HEK293 (cell line): ENCODE measurements at regions not wholly inside any gene's neighbourhood (a gene's known extent, or its start where the extent isn't known, plus 50 kb on each side); places are given as distances from the start of the nearest gene placed in this dataset.

ENCODE experiments used
- CTCF ChIA-PET: fragments of 350-600 bp; formaldehyde crosslinking; extraction: SDS; loops from one replicate; lab custom pipeline; 2021; ENCODE audit warnings: antibody characterized with exemption; lab: Yijun Ruan, JAX
- POLR2A ChIA-PET: fragments of 300-600 bp; formaldehyde crosslinking; extraction: SDS; loops from one replicate; lab custom pipeline; 2020; ENCODE audit warnings: antibody characterized with exemption, inconsistent platforms; lab: Yijun Ruan, JAX
- H3K27ac ChIP-seq: fragments of 200-500 bp; sonication (Bioruptor generic); 2 replicates; pipeline ENCODE4 v1.5.1; 2014; ENCODE audit warnings: low read depth, low read length, control low read depth, inconsistent platforms; ENCODE audit errors: extremely low read depth
- H3K36me3 ChIP-seq, 2 experiments: fragments of 200-500 bp in 1 of 2; sonication (Bioruptor generic) in 1 of 2; 1 replicate in 1 of 2; 2 replicates in 1 of 2; pipeline ENCODE4 v1.5.1; 2014 to 2017; ENCODE audit warnings: inconsistent platforms in 2 of 2, low read length in 2 of 2; ENCODE audit not compliant: control insufficient read depth in 2 of 2, insufficient read depth in 1 of 2
- H3K4me1 ChIP-seq: fragments of 200-500 bp; sonication (Bioruptor generic); 2 replicates; pipeline ENCODE4 v1.5.1; 2014; ENCODE audit warnings: mild to moderate bottlenecking, low read length, inconsistent platforms; ENCODE audit not compliant: control insufficient read depth, insufficient read depth
- H3K4me3 ChIP-seq: 2 replicates; pipeline ENCODE4 v1.5.1; 2011; ENCODE audit warnings: low read depth, mild to moderate bottlenecking, control low read depth, low read length, moderate library complexity
- H3K9me3 ChIP-seq: fragments of 200-500 bp; sonication (Bioruptor generic); 2 replicates; pipeline ENCODE4 v1.5.1; 2014; ENCODE audit warnings: low read depth, low read length, inconsistent platforms; ENCODE audit not compliant: control insufficient read depth, insufficient read depth
- BCL6B ChIP-seq: fragments of 450-650 bp; formaldehyde crosslinking; IDR thresholded peaks from 2 replicates; pipeline ENCODE4 v1.5.1; 2017; ENCODE audit warnings: missing biosample characterization, missing genetic modification characterization
- GLI2 ChIP-seq: fragments of 450-650 bp; formaldehyde crosslinking; IDR thresholded peaks from 2 replicates; pipeline ENCODE4; 2017; ENCODE audit warnings: missing biosample characterization, missing genetic modification characterization, low read depth, borderline replicate concordance
- GLIS1 ChIP-seq: fragments of 450-650 bp; formaldehyde crosslinking; IDR thresholded peaks from 2 replicates; pipeline ENCODE4 v1.5.1; 2016; ENCODE audit warnings: missing biosample characterization, missing genetic modification characterization
- HOXD13 ChIP-seq: sonication (generic); formaldehyde crosslinking; IDR thresholded peaks from 2 replicates; pipeline ENCODE4 v1.8.0; 2022; ENCODE audit warnings: missing genetic modification reagents, borderline replicate concordance
- KLF16 ChIP-seq: fragments of 450-650 bp; formaldehyde crosslinking; IDR thresholded peaks from 2 replicates; pipeline ENCODE4 v1.5.1; 2017; ENCODE audit warnings: missing biosample characterization, missing genetic modification characterization
- TRIM28 ChIP-seq: IDR thresholded peaks from 2 replicates; pipeline ENCODE4 v1.6.1; 2011; ENCODE audit warnings: low read length, control low read depth, borderline replicate concordance
- WT1 ChIP-seq: fragments of 450-650 bp; formaldehyde crosslinking; IDR thresholded peaks from 2 replicates; pipeline ENCODE4 v1.5.1; 2016; ENCODE audit warnings: missing biosample characterization, missing genetic modification characterization
- ZBTB17 ChIP-seq: fragments of 450-650 bp; formaldehyde crosslinking; IDR thresholded peaks from 2 replicates; pipeline ENCODE4 v1.5.1; 2016; ENCODE audit warnings: missing biosample characterization, missing genetic modification characterization
- ZFHX2 ChIP-seq: fragments of 450-650 bp; formaldehyde crosslinking; conservative IDR thresholded peaks from 2 replicates; pipeline ENCODE4 v1.5.1; 2016; ENCODE audit warnings: missing biosample characterization, missing genetic modification characterization
- ZNF19 ChIP-seq: fragments of 450-650 bp; formaldehyde crosslinking; IDR thresholded peaks from 2 replicates; pipeline ENCODE4; 2016; ENCODE audit warnings: missing biosample characterization, missing genetic modification characterization, low read depth
- ZNF23 ChIP-seq: fragments of 450-650 bp; formaldehyde crosslinking; IDR thresholded peaks from 2 replicates; pipeline ENCODE4 v1.5.1; 2016; ENCODE audit warnings: missing biosample characterization, missing genetic modification characterization, borderline replicate concordance
- ZNF24 ChIP-seq: fragments of 450-650 bp; formaldehyde crosslinking; IDR thresholded peaks from 2 replicates; pipeline ENCODE4 v1.5.1; 2016; ENCODE audit warnings: missing biosample characterization, missing genetic modification characterization
- ZNF274 ChIP-seq, 2 experiments: fragments of 200-500 bp in 1 of 2; fragments of 450-650 bp in 1 of 2; sonication (Bioruptor generic) in 1 of 2; formaldehyde crosslinking in 1 of 2; IDR thresholded peaks; 2 replicates each; pipeline versions ENCODE4 v1.5.1 to v1.6.1; 2014 to 2016; ENCODE audit warnings: borderline replicate concordance in 1 of 2, inconsistent platforms in 1 of 2, low read length in 1 of 2, missing biosample characterization in 1 of 2, missing genetic modification characterization in 1 of 2
- ZNF350 ChIP-seq: fragments of 450-650 bp; formaldehyde crosslinking; IDR thresholded peaks from 2 replicates; pipeline ENCODE4 v1.5.0; 2017; ENCODE audit warnings: missing biosample characterization, mild to moderate bottlenecking, missing genetic modification characterization
- ZNF37A ChIP-seq: fragments of 450-650 bp; IDR thresholded peaks from 2 replicates; pipeline ENCODE4 v1.5.1; 2018; ENCODE audit warnings: missing biosample characterization, missing genetic modification characterization
- ZNF518A ChIP-seq: fragments of 450-650 bp; formaldehyde crosslinking; conservative IDR thresholded peaks from 2 replicates; pipeline ENCODE4 v1.5.1; 2016; ENCODE audit warnings: low read depth, missing biosample characterization, missing genetic modification characterization
- ZNF560 ChIP-seq: fragments of 450-650 bp; formaldehyde crosslinking; IDR thresholded peaks from 2 replicates; pipeline ENCODE4 v1.5.1; 2017; ENCODE audit warnings: missing biosample characterization, missing genetic modification characterization, borderline replicate concordance
- ZNF600 ChIP-seq: fragments of 450-650 bp; formaldehyde crosslinking; IDR thresholded peaks from 2 replicates; pipeline ENCODE4 v1.5.1; 2016; ENCODE audit warnings: missing biosample characterization, missing genetic modification characterization
- ZNF664 ChIP-seq: fragments of 450-650 bp; formaldehyde crosslinking; IDR thresholded peaks from 2 replicates; pipeline ENCODE4 v1.5.1; 2016; ENCODE audit warnings: missing biosample characterization, missing genetic modification characterization
- ZNF76 ChIP-seq: fragments of 450-650 bp; formaldehyde crosslinking; IDR thresholded peaks from 2 replicates; pipeline ENCODE4; 2016; ENCODE audit warnings: low read depth, missing biosample characterization, missing genetic modification characterization, borderline replicate concordance
- ZNF830 ChIP-seq: fragments of 450-650 bp; IDR thresholded peaks from 2 replicates; pipeline ENCODE4 v1.5.0; 2018; ENCODE audit warnings: missing biosample characterization, missing genetic modification characterization, low read depth, mild to moderate bottlenecking, moderate library complexity
- ZNF843 ChIP-seq: fragments of 450-650 bp; formaldehyde crosslinking; IDR thresholded peaks from 2 replicates; pipeline ENCODE4 v1.5.1; 2016; ENCODE audit warnings: missing biosample characterization, missing genetic modification characterization
- TF ChIP-seq, protein P1 (sequence below): fragments of 450-650 bp; formaldehyde crosslinking; IDR thresholded peaks from 2 replicates; pipeline ENCODE4 v1.5.1; 2016; ENCODE audit warnings: missing biosample characterization, missing genetic modification characterization
- TF ChIP-seq, protein P2 (sequence below): IDR thresholded peaks from 2 replicates; pipeline ENCODE4 v1.6.1; 2011; ENCODE audit warnings: mild to moderate bottlenecking, low read depth, low read length, borderline replicate concordance
- TF ChIP-seq, protein P3 (sequence below): fragments of 450-650 bp; formaldehyde crosslinking; IDR thresholded peaks from 2 replicates; pipeline ENCODE4 v1.5.1; 2017; ENCODE audit warnings: missing biosample characterization, mild to moderate bottlenecking, missing genetic modification characterization, moderate library complexity
- TF ChIP-seq, protein P4 (sequence below): fragments of 450-650 bp; formaldehyde crosslinking; IDR thresholded peaks from 2 replicates; pipeline ENCODE4 v1.5.1; 2016; ENCODE audit warnings: missing biosample characterization, missing genetic modification characterization, borderline replicate concordance

DNA sequence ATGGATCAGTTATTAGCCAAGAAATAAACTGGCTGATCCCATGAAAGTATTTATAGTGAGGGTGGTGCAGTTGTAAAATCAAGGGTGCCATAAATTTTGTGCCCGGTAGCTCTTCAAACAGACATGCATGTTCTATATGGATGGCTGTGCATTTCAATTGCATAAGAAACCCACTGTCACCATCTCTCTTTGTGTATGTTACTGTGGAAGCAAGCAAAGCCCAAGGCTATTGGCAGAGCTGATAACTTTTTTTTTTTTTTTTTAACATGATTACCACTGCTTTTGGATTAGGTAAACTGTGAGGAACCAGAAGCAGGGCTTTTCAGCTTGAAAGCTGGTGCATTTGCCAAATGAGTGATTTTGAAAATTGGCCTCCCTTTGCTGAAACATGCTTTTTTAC is 332.6 kb downstream of the SOX11 start:
- Histone ChIP-seq H3K9me3 (no peaks in the 10 kb centered on the region), H3K4me3 (no peak overlapping the region), H3K4me1 (no peaks in the 10 kb centered on the region)
- ChIA-PET POLR2A (no interaction called here), CTCF (no interaction called here)
- TF ChIP-seq ZNF350 (no peak), ZBTB17 (tag by site-specific recombination) (no peak), ZNF600 (tag by site-specific recombination) (no peak), ZNF664 (tag by site-specific recombination) (no peak), ZNF560 (no peak), GLIS1 (tag by site-specific recombination) (no peak), ZNF23 (no peak), HOXD13 (CRISPR knock-in tag) (no peak), ZNF830 (tag by site-specific recombination) (no peak), ZNF843 (tag by site-specific recombination) (no peak), ZNF274 (IDR thresholded peaks at IDR 0.05; ENCODE audit: low read length) (no peak), ZNF274 (tag by site-specific recombination; IDR thresholded peaks at IDR 0.05; ENCODE audit: borderline replicate concordance) (no peak), ZNF37A (tag by site-specific recombination) (no peak), ZNF24 (tag by site-specific recombination) (no peak), ZNF19 (no peak), GLI2 (tag by site-specific recombination) (no peak)
- TF ChIP-seq, protein P1, sequence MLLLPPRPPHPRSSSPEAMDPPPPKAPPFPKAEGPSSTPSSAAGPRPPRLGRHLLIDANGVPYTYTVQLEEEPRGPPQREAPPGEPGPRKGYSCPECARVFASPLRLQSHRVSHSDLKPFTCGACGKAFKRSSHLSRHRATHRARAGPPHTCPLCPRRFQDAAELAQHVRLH (tag by site-specific recombination) = no peak
- TF ChIP-seq, protein P2, sequence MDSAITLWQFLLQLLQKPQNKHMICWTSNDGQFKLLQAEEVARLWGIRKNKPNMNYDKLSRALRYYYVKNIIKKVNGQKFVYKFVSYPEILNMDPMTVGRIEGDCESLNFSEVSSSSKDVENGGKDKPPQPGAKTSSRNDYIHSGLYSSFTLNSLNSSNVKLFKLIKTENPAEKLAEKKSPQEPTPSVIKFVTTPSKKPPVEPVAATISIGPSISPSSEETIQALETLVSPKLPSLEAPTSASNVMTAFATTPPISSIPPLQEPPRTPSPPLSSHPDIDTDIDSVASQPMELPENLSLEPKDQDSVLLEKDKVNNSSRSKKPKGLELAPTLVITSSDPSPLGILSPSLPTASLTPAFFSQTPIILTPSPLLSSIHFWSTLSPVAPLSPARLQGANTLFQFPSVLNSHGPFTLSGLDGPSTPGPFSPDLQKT = no peak
- TF ChIP-seq, protein P3, sequence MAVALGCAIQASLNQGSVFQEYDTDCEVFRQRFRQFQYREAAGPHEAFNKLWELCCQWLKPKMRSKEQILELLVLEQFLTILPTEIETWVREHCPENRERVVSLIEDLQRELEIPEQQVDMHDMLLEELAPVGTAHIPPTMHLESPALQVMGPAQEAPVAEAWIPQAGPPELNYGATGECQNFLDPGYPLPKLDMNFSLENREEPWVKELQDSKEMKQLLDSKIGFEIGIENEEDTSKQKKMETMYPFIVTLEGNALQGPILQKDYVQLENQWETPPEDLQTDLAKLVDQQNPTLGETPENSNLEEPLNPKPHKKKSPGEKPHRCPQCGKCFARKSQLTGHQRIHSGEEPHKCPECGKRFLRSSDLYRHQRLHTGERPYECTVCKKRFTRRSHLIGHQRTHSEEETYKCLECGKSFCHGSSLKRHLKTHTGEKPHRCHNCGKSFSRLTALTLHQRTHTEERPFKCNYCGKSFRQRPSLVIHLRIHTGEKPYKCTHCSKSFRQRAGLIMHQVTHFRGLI (tag by site-specific recombination) = no peak
- TF ChIP-seq, all 188 proteins: peak for 0
- no peak overlapping the region for H3K27ac ChIP-seq
- H3K36me3 ChIP-seq = no peaks in the 10 kb centered on the region

DNA sequence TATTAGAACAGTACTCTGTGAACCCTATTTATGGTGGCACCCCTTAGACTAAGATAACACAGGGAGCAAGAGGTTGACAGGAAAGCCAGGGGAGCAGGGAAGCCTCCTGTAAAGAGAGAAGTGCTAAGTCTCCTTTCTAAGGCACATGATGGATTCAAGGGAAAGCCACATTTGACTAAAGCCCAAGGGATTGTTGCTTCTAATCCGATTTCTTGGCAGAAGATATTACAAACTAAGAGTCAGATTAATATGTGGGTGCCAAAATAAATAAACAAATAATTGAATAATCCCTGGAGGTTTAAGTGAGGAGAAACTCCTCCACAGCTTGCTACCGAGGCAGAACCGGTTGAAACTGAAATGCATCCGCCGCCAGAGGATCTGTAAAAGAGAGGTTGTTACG is 333.2 kb downstream of the SOX11 start:
- ChIA-PET CTCF (interaction anchor here (0.6 kb wide), 1 partner anchor 742 kb away, joined by 3 read pairs; no protein-coding TSS in a partner anchor), POLR2A (no interaction called here)
- no peak overlapping the region for H3K27ac ChIP-seq
- no peaks in the 10 kb centered on the region for H3K4me1 ChIP-seq
- H3K36me3 ChIP-seq = no peaks in the 10 kb centered on the region
- H3K9me3 ChIP-seq = no peaks in the 10 kb centered on the region
- no peak overlapping the region for H3K4me3 ChIP-seq
- TF ChIP-seq, protein P4, sequence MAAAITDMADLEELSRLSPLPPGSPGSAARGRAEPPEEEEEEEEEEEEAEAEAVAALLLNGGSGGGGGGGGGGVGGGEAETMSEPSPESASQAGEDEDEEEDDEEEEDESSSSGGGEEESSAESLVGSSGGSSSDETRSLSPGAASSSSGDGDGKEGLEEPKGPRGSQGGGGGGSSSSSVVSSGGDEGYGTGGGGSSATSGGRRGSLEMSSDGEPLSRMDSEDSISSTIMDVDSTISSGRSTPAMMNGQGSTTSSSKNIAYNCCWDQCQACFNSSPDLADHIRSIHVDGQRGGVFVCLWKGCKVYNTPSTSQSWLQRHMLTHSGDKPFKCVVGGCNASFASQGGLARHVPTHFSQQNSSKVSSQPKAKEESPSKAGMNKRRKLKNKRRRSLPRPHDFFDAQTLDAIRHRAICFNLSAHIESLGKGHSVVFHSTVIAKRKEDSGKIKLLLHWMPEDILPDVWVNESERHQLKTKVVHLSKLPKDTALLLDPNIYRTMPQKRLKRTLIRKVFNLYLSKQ (tag by site-specific recombination) = no peak
- TF ChIP-seq ZNF76 (tag by site-specific recombination) (no peak), TRIM28 (no peak), BCL6B (tag by site-specific recombination) (no peak), KLF16 (tag by site-specific recombination) (no peak), ZFHX2 (tag by site-specific recombination) (no peak), WT1 (no peak), ZNF518A (tag by site-specific recombination) (no peak)
